ENCODE measurements at regions not wholly inside any gene's neighbourhood (a gene's known extent, or its start where the extent isn't known, plus 50 kb on each side); places are given as distances from the start of the nearest gene placed in this dataset.

- H3K27me3 Mint-ChIP-seq: no peaks in the 10 kb centered on the region
- no peak for DNase-seq
- H3K36me3 Mint-ChIP-seq (ENCODE audit: low read depth): no peaks in the 10 kb centered on the region
- no peak for ATAC-seq
- H3K4me1 Mint-ChIP-seq: no peaks in the 10 kb centered on the region
- H3K4me3 Mint-ChIP-seq: no peak overlapping the region
- peaks cover 20% of the 10 kb centered on the region for H3K9me3 Mint-ChIP-seq
- no peak overlapping the region for H3K27ac Mint-ChIP-seq
Observed at GRCh38 chr5:17872204-17872603, 237.9 kb downstream of the TAF11L14 start.

- Mint-ChIP-seq H3K36me3 (ENCODE audit: low read depth) (no peaks in the 10 kb centered on the region), H3K9me3 (peaks cover 4% of the 10 kb centered on the region), H3K4me1 (no peaks in the 10 kb centered on the region), H3K27ac (no peak overlapping the region), H3K4me3 (no peak overlapping the region), H3K27me3 (no peaks in the 10 kb centered on the region)
- DNase-seq: no peak
- ATAC-seq: no peak
Observed at GRCh38 chr5:17878541-17878940, 244.3 kb downstream of the TAF11L14 start.

GRCh38 chr5:17879276-17879675 lies 245.0 kb downstream of the TAF11L14 start:
- Mint-ChIP-seq H3K27me3 (no peaks in the 10 kb centered on the region), H3K27ac (no peak overlapping the region), H3K9me3 (peaks cover 4% of the 10 kb centered on the region), H3K4me1 (no peaks in the 10 kb centered on the region), H3K36me3 (ENCODE audit: low read depth) (no peaks in the 10 kb centered on the region), H3K4me3 (no peak overlapping the region)
- ATAC-seq (no peak), DNase-seq (no peak)

DNA sequence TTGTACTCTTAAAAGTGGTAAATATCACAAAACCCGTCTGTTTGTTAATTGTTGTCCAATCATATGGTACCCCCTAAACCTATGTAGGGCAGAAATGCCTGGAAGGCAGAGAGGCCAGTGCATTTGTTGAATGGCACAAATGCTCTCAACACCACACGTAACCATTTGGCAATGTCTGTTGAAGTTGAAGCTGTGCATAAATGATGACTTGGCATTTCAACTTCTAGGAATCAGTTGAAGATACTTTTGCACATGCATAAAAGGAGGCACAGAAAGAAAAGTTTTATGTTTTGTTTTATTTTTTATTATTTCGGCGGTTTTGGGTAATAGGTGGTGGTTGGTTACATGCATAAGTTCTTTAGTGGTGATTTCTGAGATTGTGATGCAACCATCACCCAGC lies 246.6 kb downstream of the TAF11L14 start:
- ATAC-seq: no peak

DNA sequence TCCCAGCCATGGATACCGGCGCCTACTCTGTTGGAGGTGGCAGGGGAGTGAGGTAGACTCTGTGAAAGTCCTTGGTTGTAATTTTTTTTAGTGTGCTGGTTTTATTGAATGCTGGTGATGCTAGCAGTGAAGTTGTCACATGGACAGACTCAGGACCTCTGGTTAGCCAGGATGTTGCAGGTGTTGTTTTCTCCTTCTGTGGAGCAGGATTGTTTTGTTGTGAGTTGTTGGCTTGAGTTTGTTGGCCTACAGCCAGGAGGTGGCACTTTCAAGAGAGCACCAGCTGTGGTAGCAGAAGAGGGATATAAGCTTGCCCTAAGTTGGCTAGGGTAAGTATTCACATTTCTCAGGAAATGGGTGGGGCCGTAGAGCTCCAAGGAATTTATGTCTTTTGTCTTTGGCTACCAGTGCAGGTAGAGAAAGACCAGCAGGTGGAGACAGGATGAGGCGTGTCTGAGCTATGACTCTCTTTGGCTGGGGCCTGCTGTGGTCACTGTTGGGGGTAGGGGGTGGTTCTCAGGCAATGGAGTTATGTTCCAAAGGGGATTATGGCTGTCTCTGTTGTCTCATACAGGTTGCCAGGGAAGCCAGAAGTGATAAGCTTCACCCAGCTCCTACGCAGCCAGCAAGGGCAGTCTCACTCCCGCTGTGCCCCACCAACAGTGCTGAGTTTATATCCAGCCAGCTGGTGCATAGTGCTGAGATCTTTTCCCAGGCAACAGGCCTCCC lies 248.7 kb downstream of the TAF11L14 start:
- no peaks in the 10 kb centered on the region for H3K36me3 Mint-ChIP-seq (ENCODE audit: low read depth)
- H3K4me3 Mint-ChIP-seq: no peak overlapping the region
- DNase-seq (no peak), ATAC-seq (no peak)
- peaks cover 12% of the 10 kb centered on the region for H3K9me3 Mint-ChIP-seq
- H3K4me1 Mint-ChIP-seq: no peaks in the 10 kb centered on the region
- no peaks in the 10 kb centered on the region for H3K27me3 Mint-ChIP-seq
- no peak overlapping the region for H3K27ac Mint-ChIP-seq

More for the DNA sequence above, 246.6 kb downstream of the TAF11L14 start:
- H3K36me3 Mint-ChIP-seq (ENCODE audit: low read depth): no peaks in the 10 kb centered on the region
- no peak for DNase-seq
- H3K27ac Mint-ChIP-seq: no peak overlapping the region
- H3K9me3 Mint-ChIP-seq: peaks cover 12% of the 10 kb centered on the region
- no peak overlapping the region for H3K4me3 Mint-ChIP-seq
- no peaks in the 10 kb centered on the region for H3K4me1 Mint-ChIP-seq
- no peaks in the 10 kb centered on the region for H3K27me3 Mint-ChIP-seq

DNA sequence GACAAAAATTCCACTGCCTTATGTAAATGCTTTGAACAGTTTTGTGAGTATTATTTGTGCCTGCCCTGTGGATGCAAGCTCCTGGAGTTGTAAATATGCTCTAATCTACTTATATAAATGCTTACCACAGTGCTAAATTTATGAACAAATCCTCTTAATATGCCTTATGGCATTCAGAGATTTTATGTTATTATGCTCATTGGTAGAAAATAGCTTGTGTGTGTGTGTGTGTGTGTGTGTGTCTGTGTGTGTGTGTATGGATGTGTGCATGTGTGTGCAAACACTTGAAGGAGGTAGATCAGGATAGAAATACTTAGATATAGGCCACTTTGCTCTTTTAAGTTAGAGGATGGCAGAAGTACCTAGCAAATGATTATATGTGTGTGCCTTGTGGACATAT lies 253.9 kb downstream of the TAF11L14 start:
- H3K27me3 Mint-ChIP-seq: no peaks in the 10 kb centered on the region
- H3K4me1 Mint-ChIP-seq: no peaks in the 10 kb centered on the region
- DNase-seq (no peak), ATAC-seq (no peak)
- no peaks in the 10 kb centered on the region for H3K36me3 Mint-ChIP-seq (ENCODE audit: low read depth)
- no peak overlapping the region for H3K27ac Mint-ChIP-seq
- peaks cover 15% of the 10 kb centered on the region for H3K9me3 Mint-ChIP-seq
- no peak overlapping the region for H3K4me3 Mint-ChIP-seq

GRCh38 chr5:17890501-17890900 lies 256.2 kb downstream of the TAF11L14 start:
- ATAC-seq: no peak
- no peak for DNase-seq
- Mint-ChIP-seq H3K27me3 (no peaks in the 10 kb centered on the region), H3K27ac (no peak overlapping the region), H3K4me3 (no peak overlapping the region), H3K9me3 (peaks cover 7% of the 10 kb centered on the region), H3K4me1 (no peaks in the 10 kb centered on the region), H3K36me3 (ENCODE audit: low read depth) (no peaks in the 10 kb centered on the region)

GRCh38 chr5:17891881-17892280 lies 257.6 kb downstream of the TAF11L14 start:
- ATAC-seq: no peak
- no peak for DNase-seq
- Mint-ChIP-seq H3K36me3 (ENCODE audit: low read depth) (no peaks in the 10 kb centered on the region), H3K9me3 (peaks cover 14% of the 10 kb centered on the region), H3K27me3 (no peaks in the 10 kb centered on the region), H3K27ac (no peak overlapping the region), H3K4me1 (no peaks in the 10 kb centered on the region), H3K4me3 (no peak overlapping the region)

DNA sequence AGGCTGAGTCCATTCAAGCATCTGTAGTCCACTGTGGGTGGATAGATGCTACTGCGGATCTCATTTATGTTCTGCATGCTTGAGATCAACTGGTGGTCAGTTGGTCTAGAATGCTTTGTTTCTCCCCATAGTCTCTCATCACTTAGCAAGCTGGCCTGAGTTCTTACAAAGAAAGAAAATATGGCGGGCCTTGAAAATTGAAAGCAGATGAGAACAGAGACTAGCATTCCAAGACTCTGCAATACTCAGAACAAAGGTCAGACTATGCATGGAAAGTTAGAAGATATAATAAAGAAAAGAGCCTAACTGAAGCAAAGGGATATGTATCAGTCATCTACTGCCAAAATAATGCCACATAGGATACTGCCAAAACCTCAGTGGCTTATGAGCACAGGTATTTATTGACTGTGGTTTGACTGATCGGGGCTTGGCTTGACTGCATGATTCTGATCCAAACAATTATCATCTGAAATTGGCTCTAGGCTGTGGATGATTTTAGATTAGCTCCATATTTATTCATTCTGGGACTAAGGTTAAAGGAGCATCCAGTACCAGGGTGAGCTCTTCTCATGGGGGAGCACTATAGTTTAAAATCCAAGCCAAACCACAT lies 258.9 kb downstream of the TAF11L14 start:
- Mint-ChIP-seq H3K27ac (no peak overlapping the region), H3K4me3 (no peak overlapping the region), H3K9me3 (peaks cover 14% of the 10 kb centered on the region), H3K27me3 (no peaks in the 10 kb centered on the region), H3K4me1 (no peaks in the 10 kb centered on the region), H3K36me3 (ENCODE audit: low read depth) (no peaks in the 10 kb centered on the region)
- ATAC-seq: no peak
- no peak for DNase-seq

GRCh38 chr5:17895288-17896033 lies 261.2 kb downstream of the TAF11L14 start:
- Mint-ChIP-seq H3K36me3 (ENCODE audit: low read depth) (no peaks in the 10 kb centered on the region), H3K27me3 (no peaks in the 10 kb centered on the region), H3K27ac (no peak overlapping the region), H3K9me3 (peaks cover 18% of the 10 kb centered on the region), H3K4me3 (no peak overlapping the region), H3K4me1 (no peaks in the 10 kb centered on the region)
- ATAC-seq: no peak
- no peak for DNase-seq

DNA sequence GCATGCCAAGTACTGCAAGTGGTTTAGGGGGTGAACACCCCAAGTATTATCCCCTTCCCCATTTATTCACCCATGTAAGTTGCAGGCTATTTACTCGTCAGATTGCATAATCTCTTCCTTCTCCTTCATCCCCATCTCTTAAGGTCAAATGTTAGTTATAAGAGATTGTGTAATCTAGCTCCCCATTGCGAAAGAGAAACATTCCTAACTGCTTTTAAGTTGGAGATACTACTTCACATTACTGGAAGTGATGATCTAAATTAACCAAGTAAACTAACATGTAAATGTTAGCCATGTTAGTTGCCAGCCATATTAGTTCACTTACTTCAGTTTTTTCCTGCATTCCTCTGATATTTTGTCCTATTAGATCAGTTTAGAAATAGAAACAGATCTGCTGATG lies 262.3 kb downstream of the TAF11L14 start:
- peaks cover 23% of the 10 kb centered on the region for H3K9me3 Mint-ChIP-seq

GRCh38 chr5:17897776-17898175 lies 263.5 kb downstream of the TAF11L14 start:
- ATAC-seq: no peak
- DNase-seq: no peak
- H3K9me3 Mint-ChIP-seq: peaks cover 19% of the 10 kb centered on the region
- H3K4me1 Mint-ChIP-seq: no peaks in the 10 kb centered on the region
- no peaks in the 10 kb centered on the region for H3K27me3 Mint-ChIP-seq
- H3K4me3 Mint-ChIP-seq: no peak overlapping the region
- H3K36me3 Mint-ChIP-seq (ENCODE audit: low read depth): no peaks in the 10 kb centered on the region
- H3K27ac Mint-ChIP-seq: no peak overlapping the region

More for the DNA sequence above, 262.3 kb downstream of the TAF11L14 start:
- no peaks in the 10 kb centered on the region for H3K4me1 Mint-ChIP-seq
- no peak overlapping the region for H3K27ac Mint-ChIP-seq
- H3K4me3 Mint-ChIP-seq: no peak overlapping the region
- ATAC-seq (no peak), DNase-seq (no peak)
- no peaks in the 10 kb centered on the region for H3K27me3 Mint-ChIP-seq
- H3K36me3 Mint-ChIP-seq (ENCODE audit: low read depth): no peaks in the 10 kb centered on the region

DNA sequence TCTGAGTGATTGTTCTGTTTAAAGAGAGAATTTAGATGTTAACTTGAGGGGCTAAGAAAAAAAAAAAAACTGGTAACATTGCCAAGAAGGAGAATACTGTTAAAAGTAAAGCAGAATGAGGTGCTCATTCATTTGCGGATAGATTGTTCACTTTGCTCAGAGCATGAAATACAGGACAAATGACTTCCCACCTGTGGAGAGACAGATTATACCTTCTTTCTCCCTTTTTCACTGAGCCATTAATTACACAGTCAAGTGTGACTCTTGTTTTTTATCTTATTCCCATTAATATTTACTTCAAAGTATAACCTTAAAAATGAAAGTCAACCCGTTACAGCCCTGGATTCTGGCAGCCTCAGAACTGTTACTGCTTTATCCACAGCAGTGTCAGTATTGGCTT lies 264.5 kb downstream of the TAF11L14 start:
- no peak overlapping the region for H3K4me3 Mint-ChIP-seq
- H3K27me3 Mint-ChIP-seq: no peaks in the 10 kb centered on the region
- H3K4me1 Mint-ChIP-seq: no peaks in the 10 kb centered on the region
- peaks cover 19% of the 10 kb centered on the region for H3K9me3 Mint-ChIP-seq
- no peak for ATAC-seq
- no peak overlapping the region for H3K27ac Mint-ChIP-seq
- DNase-seq: no peak
- no peaks in the 10 kb centered on the region for H3K36me3 Mint-ChIP-seq (ENCODE audit: low read depth)

DNA sequence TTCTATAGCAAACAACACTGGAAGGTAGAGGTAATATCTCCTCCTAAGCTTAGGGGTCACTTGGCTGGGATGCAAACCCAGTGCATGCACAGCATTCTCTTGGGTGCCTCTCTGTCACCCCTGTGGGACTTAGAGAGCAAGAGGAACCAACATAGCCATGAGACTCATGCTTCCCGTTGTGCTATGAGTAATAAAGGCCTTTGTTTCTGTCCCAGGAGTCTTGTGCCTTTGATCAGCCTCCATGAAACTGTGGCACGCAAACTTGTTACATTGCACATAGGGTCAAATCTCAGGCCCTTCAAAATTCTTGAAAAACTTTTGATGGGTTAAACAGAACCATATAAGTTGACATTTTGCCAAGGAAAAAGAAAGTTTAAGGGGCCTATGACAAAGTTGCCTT lies 272.8 kb downstream of the TAF11L14 start:
- H3K27me3 Mint-ChIP-seq: no peaks in the 10 kb centered on the region
- H3K36me3 Mint-ChIP-seq (ENCODE audit: low read depth): no peaks in the 10 kb centered on the region
- no peak for ATAC-seq
- H3K9me3 Mint-ChIP-seq: peaks cover 7% of the 10 kb centered on the region
- no peak overlapping the region for H3K4me3 Mint-ChIP-seq
- H3K4me1 Mint-ChIP-seq: no peaks in the 10 kb centered on the region
- DNase-seq: no peak
- no peak overlapping the region for H3K27ac Mint-ChIP-seq

- Mint-ChIP-seq H3K36me3 (ENCODE audit: low read depth) (no peaks in the 10 kb centered on the region), H3K4me3 (no peak overlapping the region), H3K27ac (no peak overlapping the region), H3K9me3 (peaks cover 11% of the 10 kb centered on the region), H3K4me1 (no peaks in the 10 kb centered on the region), H3K27me3 (no peaks in the 10 kb centered on the region)
- DNase-seq (no peak), ATAC-seq (no peak)
Observed at GRCh38 chr5:17910318-17910717, 276.1 kb downstream of the TAF11L14 start.

All from activated naive CD8-positive, alpha-beta T cell treated with anti-CD3 and anti-CD28 coated beads, Interleukin-2, amount 50 U/mL, for 24 hours (primary cell).